ENCODE measurements at regions not wholly inside any gene's neighbourhood (a gene's known extent, or its start where the extent isn't known, plus 50 kb on each side); places are given as distances from the start of the nearest gene placed in this dataset.

DNA sequence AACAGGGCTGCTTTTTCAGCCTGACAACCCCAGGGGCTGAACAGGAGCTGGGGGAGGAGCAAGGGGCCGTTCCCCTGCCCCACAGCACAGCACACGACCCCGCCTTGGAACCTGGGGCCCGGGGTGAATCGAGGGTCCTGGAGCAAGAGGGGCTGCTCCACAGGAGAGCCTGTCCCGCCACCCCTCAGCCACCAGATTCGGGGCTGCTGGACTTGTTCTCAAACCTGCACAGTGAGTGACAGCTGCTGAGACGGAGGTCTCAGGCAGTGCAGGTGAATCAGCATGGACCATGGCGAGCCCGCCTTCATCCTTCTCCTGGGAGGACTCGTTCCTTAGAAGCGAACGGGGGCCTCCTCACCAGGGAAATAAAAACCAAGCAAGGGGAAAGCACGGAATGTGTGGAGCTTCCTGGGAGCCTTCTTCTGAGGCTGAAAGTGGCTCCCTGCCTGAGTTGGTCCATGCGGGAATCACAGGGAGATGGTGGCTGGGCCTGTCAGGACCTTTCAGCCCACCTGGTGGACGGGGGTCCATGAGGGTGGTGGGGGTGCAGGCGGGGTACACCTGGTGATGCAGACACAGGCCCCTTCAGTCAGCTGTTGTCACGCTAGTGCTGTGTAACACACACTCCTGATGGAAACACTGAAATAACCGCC is 125.4 kb downstream of the SIK1 start:
- DNase-seq, result no peak

DNA sequence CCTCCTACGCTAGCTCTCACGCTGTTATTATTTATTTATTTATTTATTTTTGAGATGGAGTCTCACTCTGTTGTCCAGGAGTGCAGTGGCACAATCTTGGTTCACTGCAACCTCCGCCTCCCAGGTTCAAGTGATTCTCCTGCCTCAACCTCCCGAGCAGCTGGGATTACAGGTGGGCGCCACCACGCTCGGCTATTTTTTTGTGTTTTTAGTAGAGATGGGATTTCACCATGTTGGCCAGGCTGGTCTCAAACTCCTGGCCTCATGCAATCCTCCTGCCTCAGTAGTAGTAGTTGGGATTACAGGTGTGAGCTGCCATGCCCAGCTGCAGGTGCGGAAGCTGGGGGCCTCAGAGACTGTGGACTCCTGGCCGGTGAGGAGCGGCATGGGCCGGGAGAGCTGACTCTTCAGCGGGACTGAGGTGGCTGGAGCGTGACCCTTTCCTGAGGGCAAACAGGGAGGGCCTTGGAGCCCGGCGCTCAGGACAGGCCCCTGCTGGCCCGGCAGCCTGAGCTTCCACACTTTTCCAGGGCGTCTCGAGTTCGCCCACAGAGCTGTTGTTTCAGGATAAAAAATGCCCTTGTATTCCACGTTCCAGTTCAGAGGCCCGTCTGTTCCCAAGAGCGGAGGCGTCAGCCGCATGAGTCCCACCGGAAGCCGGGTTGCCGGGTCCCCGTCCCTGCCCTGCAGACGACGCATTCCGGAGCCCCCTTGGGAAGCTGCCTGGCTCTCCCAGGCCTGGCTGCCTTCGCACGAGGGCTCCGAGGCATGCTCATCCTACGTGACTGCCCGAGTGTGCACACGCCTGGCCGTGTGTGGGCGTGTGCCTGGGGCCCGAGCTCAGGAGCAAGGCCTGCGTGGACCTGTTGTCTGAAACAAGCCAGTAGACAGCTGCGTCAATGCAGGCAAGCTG is 126.2 kb downstream of the SIK1 start:
- no peak for DNase-seq

DNA sequence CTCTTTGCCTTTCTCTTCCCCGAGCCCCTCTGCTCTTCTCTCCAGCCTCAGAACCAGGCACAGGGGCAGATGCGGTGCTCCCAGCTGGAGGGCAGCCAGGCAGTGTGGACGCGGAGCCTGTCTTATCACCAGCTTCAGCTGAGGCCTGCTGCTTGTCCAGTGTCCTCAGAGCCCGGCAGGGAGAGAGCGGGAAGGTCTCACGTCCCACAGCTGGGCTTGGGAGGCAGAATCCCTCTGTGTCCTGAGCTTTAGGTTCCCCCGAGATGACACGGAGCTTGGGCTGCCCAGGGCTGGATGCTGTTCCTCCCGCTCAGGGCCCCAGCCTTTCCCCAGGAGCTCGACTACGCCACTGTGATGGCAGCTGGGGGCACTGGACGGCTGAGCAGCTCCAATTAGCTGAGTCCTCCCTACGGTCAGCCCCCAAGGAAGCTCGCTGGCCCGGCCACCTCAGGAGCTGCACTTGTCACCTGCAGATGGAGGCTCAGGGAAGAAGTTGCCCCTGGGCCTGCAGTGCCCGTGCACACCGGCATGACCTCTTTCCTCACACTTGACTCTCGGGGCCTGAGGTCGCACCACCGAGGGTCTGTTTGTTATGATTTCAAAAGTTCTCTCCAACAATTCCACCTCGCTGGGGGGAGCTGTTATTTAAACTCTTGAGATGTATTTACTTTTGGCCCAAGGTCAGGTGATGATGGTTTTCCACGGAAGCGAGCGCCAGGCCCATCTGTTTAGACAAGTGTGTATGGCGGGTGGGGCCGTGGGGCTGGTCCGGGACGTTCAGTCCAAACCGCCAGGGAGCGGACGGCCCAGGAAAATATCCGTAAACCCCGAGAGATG is 127.3 kb downstream of the SIK1 start:
- no peak for DNase-seq

DNA sequence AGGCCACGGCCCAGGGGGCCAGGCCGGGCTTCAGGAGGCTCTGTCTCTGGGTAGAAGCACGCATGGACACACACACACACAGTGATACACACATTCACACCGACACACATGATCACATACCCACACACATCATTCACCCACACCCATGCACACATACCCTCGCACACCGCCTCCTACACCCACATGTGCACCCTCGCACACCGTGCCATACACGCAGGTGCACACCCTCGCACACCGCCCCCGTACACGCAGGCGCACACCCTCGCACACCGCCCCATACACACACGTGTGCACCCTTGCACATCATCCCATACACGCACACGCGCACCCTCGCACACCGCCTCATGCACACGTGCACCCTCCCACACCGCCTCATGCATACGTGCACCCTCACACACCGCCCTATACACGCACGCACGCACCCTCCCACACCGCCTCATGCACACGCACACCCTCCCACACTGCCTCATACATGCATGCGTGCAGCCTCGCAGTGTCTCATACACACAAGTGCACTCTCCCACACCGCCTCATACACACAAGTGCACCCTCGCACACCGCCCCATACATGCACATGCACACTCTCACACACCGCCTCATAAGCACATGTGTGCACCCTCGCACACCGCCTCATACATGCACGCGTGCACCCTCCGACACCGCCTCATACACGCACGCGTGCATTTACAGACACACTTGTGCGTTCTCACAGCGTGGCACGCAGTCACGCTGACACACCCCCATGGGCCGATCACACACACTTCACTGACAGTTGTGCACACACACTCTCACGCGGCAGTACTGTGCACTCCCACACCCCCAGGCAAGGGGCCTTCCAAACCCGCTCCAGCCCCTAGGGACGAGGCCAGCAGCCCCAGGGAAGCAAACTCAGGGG is 128.1 kb downstream of the SIK1 start:
- no peak for DNase-seq

DNA sequence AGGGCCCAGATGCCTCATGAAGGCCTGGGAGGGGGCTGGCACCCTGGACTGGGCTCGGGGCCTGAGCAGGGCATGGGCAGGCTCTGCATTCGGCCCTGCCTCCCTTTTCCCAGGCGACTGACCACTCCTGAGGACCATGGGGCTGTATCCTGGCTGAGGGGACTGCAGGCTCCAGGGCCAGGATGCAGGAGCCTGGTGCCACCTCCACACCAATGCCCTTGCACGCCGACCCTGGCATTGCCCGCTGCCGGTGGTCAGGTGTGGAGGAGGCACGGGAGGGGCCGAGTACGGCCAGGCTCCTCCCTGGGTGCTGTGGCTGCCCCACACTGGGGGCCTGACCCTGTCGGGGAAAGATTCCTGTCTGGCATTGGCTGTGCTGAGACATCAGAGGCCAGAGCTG is 128.9 kb downstream of the SIK1 start:
- no peak for DNase-seq

DNA sequence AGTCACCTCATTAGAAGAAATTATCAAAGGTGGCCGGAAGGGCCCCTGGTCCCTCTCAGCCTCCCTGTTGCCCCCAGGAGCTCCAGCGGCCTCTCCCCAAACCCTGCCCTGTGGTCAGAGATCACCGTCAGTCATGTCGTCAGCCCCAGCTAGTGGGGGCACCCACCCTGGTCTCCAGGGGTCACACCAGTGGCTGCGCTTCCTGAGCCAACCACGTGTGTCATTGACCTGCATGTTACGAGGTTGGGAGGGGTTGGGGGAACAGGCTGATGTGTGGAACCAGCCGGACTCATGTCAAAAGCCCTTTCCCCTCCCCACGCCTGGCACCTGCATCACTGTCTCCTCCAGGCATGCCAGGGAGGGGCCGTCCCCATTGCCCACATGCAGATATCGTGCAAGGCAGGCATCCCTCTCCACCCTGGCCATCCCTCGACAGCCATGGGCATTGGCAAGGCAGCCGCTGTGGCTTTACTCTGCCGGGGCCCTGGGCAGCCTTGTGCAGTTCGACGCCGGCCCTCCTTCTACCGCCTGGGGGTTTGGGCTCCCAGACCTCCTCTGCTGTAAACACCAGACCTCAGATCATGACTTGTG is 128.7 kb downstream of the CRYAA start:
- no peak for DNase-seq

DNA sequence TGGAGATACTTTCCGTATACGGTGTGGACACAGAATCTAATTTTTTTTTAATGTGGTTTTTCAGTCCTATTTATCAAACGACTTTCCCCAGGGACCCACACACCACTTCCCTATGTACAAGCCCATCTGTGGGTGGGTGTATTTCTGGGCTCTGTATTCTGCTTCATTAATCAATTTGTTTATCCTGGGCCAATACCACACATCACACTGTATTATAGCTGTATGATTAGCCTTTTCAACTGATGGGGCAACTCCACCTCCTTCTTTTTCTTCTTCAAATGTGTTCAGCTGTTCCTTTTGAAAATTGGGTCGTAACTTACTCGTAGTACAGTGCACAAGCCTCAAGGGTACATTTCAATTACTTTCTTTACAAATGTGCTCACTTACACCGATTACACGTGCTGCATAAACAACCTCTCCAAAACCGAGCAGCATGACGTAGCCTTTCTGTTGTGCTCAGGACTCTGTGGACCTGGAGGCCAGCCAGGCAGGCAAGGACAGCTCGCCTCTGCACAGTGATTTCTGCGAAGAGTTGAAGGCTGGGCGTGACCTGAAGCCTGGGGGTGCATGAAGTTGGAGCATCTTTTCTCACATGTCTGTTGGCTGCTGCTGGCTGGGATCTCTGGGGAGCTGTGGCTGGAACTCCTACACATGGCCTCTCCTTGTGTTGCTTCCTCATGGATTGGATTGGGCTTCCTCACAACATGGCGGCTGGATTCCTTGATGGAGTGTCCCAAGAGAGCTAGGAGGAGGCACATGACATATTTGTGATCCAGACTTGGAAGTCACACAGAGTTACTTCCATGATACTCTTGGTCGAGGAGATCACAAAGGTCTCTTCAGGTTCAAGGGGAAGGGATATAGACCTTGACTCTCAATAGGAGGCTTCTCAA is 126.5 kb downstream of the CRYAA start:
- no peak for DNase-seq

DNA sequence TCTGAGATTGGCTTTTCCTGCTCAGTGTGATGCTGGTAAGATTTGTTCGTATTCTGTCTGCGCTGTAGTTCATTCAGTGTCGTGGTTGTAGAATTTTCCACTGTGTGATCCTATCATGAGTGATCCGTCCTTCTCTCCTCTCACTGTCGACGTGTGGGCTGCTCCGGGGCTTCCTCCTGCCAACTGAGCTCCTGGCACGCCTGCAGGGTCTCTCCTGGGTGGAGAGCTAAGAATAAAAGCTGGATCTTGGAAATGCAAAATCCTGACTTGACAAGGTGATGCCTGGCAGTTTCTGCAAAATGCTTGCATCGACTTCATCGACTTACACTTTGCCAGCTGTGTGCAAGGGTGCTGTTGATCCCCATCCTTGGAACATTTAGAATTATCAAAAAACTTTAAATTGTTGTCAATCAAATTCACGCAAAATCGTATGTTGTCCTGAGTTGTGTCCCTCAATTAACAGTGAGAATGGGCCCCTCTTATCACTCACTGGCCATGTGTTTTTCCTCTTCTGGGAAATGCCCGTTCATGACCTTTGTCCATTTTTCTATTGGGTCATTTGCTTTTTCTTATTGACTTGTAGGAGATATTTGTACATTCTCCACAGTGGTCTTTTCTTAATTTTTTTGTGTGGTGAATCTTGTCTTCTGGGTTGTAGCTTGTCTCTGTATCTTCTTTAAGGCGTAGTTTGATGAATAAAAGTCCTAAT is 125.5 kb downstream of the CRYAA start:
- DNase-seq, result no peak

DNA sequence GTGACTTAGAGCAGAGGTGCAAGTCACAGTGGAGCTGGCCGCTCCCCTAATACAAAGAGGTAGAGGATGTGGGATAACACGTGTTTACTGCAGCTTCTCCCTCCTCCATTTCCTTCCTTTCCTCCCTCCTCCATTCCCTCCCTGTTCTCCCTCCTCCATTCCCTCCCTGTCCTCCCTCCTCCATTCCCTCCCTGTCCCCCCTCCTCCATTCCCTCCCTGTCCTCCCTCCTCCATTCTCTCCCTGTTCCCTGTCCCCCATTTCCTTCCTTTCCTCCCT is 124.0 kb downstream of the CRYAA start:
- DNase-seq, result no peak

DNA sequence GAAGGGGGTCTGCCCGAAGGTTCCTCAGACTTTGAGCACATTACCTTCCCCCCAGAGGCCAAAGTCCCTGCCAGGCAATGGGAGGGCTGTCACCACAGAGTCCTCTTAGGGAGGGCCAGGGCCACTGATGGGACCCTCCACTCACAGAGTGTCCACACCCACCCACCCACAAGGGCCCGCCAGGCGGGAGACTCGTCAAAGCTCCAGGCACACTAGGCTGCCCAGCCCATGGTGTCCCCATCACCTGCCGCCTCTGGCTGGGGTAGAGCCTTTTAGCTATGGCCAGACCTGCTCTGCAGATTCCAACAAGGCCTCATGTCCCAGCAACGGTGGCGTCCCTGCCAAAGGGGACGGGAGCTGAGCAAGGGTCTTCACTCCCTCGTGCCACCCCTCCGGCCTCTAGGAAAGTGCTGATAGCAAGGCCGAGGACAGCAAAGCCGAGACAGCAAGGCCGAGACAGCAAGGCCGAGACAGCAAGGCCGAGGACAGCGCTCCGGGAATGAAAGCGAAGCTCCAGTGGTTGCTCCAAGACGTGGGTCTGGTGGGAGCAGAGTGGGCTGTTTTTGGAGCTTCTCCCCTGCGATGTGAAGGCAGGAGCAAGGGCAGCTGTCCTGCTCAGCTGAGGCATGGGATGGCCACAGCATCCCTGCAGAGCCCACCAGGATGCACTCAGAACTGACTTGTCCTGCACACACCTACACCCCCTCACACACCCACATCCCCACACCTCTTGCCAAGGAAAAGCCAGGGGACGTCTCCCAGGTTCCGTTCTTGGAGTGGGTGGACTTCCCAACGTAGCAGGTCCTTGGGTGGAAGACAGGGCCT is 123.4 kb downstream of the CRYAA start:
- DNase-seq, result no peak

DNA sequence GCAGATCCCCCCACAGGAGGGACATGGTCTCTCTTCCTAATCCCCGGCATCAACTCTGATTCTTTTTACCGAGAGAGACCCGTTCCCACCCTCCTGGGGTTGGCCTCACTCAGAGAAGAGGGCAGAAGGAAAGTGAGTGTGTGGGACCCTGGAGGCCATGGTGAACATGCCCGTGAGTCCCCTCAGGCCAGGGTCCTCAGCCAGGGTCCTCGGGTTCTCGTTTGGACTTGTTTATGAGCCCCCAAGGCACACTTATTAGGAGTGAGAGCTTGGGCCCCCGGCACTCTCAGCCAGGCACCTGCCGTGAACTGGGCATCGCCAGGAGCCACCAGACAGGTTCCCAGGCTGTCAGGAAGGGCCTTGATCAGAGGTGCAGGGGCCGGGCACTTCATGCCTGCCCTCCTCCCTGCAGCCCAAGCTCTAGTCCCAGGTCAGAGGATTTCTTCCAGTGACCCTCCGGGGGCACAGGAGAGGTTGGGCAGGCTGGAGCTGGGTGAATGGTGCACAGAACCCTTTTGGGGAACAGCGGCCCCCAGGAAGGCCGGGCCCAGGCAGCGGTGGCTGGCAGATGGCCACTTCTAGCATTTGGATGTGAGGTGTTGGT is 122.6 kb downstream of the CRYAA start:
- no peak for DNase-seq

DNA sequence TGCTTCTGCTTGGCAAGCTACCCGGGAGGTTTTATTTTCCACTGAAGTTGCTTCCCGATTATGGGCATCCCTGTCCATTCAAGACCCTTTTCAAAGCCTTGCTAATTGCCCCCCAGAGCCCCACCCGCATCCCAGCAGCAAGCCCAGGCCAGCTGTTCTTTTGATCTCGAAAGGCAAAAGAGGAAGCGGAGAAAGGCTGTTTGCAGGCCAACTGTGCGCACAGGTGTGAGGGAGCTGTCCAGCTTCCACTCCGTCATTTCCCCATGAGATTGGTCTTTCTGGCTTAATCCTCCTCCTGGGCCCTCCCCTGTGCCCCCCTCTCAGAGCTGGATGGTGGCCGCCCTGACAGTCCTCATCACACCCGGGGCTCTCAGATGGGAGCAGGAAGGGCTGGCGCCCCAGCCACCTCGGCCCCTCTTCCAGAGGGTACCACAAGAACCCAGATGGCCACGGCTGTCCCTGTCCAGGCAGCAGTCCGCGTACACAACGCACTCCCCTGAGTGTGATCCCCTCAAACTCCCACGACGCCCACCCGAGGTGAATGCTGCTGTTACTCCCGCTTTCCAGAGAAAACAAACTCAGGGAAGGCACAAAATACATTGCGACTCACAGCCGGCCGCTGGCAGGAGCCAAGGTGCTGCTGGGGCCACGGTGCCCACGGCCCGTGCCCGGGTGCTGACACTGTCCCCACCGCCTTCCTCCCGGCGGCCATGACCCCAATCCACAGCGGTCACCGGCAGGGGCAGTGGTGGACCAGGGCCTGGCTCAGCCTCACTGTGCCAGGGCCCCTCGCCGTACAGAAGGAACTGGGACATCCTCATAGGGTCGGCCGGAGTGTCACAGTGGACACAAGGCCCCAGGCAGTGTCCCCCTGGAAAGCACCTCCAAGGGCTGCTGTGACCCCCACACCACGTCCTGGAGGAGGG is 121.9 kb downstream of the CRYAA start:
- no peak for DNase-seq

DNA sequence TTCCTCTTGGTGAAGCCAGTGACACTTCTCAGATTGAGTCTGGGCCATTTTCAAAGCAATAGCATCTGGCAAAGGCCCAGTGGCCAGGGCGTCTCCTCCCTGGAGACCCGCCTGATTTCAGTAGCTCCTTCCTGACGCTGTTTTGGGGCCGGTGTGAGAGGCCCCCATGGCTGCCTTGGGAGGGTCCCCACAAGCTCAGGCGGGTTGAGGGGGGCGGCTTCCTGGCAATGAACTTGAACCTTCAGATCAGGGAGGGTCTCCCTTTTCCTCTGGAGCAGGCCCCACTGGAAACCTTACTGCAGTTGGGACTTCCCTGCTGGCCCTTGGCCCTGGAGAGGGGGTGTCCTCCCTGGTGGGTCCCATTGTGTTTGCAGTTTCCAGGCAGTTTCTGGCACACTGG is 121.2 kb downstream of the CRYAA start:
- no peak for DNase-seq

DNA sequence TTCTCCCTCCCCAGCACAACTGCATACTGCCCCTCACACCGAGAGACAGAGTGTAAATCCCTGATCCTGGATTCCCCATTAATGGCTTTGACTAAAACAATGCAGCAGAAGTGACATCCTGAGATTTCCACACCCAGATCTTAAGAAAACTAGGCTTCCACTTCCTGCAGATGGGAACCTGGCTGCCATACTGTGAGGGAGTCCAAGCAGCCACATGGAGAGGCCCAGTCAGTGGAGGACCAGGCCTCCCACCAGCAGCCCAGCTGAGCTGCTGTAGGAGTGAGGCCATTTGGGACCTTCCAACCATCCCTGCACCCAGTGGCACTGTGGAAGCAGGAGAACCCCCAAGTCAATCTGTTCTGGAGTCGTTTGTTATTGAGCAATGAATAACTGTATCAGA is 120.6 kb downstream of the CRYAA start:
- DNase-seq, result no peak

DNA sequence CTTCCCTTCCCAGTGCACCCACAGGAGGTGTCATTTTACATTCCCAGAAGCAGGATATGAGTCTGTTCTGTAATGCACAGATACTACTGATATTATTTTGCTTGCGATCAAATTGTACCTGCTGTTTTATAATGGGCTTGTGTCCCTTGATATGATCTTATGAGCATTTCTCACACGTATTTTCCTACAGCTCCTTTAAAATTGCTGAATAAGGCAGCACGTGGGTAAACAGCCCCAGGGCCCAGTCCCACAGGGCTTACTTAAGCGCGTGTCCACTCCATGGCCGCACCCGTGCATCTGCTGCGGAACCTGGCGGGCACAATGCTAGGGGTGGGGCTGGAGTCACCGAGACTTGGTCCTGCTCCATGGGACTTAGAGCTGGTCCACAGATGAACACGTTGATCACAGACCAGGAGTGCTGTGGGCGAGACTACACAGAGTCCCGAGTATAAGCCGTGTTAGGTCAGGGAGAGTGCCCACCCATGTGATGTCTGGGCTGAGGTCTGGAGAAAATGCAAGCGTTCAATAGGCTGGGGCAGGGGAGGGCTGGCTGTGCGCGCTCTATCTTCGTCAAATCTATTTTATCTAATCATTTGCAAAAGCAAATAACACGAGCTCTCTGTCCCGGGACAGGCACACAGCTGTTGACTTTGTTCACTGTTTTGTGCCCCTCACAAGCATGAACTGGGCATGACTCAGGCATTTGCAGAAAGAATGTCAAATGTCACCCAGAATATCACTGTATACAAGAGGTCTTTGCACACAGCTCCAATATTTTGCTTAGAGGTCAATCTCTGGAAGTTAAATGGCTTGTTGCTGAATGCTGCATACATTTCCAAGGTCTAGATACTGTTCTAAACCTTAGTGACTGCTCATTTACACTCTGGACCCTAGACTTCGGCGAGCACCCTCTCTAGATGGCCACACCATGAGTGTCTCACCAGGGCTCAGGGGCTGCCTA is 119.3 kb downstream of the CRYAA start:
- DNase-seq, result no peak

DNA sequence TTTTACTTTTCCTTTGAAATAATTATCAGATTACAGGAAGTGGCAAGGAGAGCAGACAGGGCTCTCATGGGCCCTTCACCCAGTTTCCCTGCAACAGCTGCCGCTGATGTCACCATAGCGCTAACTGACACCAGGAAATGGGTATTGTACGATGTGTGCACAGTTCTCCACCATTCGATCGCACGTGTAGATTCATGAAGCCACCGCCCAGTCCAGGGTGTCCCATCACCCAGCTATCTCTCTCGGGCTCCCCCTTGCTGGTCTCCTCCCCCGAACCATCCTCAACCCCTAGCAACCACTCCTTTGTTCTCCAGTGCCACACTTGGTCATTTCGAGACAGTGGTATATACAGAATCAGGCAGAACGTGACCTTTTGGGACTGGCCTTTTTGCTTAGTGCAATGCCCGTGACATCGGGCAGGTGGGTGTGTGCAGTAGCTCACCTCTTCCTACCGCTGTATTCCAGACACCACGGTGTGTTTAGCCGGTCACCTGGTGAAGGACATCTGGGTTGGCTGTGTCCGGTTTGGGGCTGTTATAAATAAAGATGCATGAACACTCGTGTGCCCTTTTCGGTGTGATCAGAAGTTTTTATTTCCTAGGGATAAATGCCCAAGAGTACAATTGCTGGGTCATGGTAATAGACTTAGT is 118.4 kb downstream of the CRYAA start:
- DNase-seq, result no peak

All from SIG-M5 (cell line).